Esophagus muscularis mucosa (tissue), 4 donors: ENCODE measurements at regions not wholly inside any gene's neighbourhood (a gene's known extent, or its start where the extent isn't known, plus 50 kb on each side); places are given as distances from the start of the nearest gene placed in this dataset.

Source experiments
- DNase-seq: peaks from one replicate; pipeline ENCODE4 v3.0.0-alpha.2; 2017; ENCODE audit errors: extremely low spot score
- H3K27ac ChIP-seq, 4 donors: fragments of 200-600 bp; sonication (generic); replicated peaks in 1 of 4; 1 replicate in 3 of 4; 2 replicates in 1 of 4; pipeline ENCODE4 v1.5.1; 2016 to 2019; ENCODE audit warnings: mild to moderate bottlenecking in 1 of 4
- H3K27me3 ChIP-seq, 4 donors: fragments of 200-600 bp; sonication (generic); one replicate each; pipeline versions ENCODE4 v1.5.1 to v1.6.0; 2016 to 2019
- H3K36me3 ChIP-seq, 4 donors: fragments of 200-600 bp; sonication (generic); one replicate each; pipeline ENCODE4 v1.5.1; 2016 to 2019
- H3K4me1 ChIP-seq, 4 donors: fragments of 200-600 bp; sonication (generic); one replicate each; pipeline ENCODE4 v1.5.1; 2016 to 2019
- H3K4me3 ChIP-seq, 4 donors: fragments of 200-600 bp; sonication (generic); 1 replicate in 2 of 4; 2 replicates in 2 of 4; pipeline ENCODE4 v1.5.1; 2016 to 2019; ENCODE audit warnings: mild to moderate bottlenecking in 4 of 4, moderate library complexity in 1 of 4
- H3K9me3 ChIP-seq, 4 donors: fragments of 200-600 bp; sonication (generic); 1 replicate in 3 of 4; 2 replicates in 1 of 4; pipeline ENCODE4 v1.5.1; 2016 to 2019
- EP300 ChIP-seq: sonication (generic); formaldehyde crosslinking; IDR thresholded peaks from one replicate; pipeline ENCODE4 v1.6.1; 2017; ENCODE audit warnings: antibody characterized with exemption
- POLR2A ChIP-seq: fragments of 450-650 bp; IDR thresholded peaks from one replicate; pipeline ENCODE4 v1.6.1; 2017; ENCODE audit warnings: antibody characterized with exemption, moderate library complexity, mild to moderate bottlenecking, low read depth
- POLR2AphosphoS5 ChIP-seq, 2 donors: sonication (generic); formaldehyde crosslinking; IDR thresholded peaks; one replicate each; pipeline ENCODE4 v1.6.1; 2017; ENCODE audit warnings: antibody characterized with exemption in 2 of 2
- WGBS: methylation state at CpG from one replicate; pipeline ENCODE4 v1.1.5; 2018; 5-methylcytosine and 5-hydroxymethylcytosine counted together
- intact Hi-C: fragments of 100-400 bp; cut with DNase I; formaldehyde crosslinking; loops from one replicate; pipeline ENCODE4 v1.15.1; 2023
- TF ChIP-seq, protein P1 (sequence below), 3 experiments: fragments of 200-600 bp in 2 of 3; fragments of 450-650 bp in 1 of 3; sonication (generic) in 2 of 3; IDR thresholded peaks; one replicate each; pipeline ENCODE4 v1.5.1; 2017 to 2019; ENCODE audit warnings: antibody characterized with exemption in 3 of 3, mild to moderate bottlenecking in 2 of 3, moderate library complexity in 1 of 3

DNA sequence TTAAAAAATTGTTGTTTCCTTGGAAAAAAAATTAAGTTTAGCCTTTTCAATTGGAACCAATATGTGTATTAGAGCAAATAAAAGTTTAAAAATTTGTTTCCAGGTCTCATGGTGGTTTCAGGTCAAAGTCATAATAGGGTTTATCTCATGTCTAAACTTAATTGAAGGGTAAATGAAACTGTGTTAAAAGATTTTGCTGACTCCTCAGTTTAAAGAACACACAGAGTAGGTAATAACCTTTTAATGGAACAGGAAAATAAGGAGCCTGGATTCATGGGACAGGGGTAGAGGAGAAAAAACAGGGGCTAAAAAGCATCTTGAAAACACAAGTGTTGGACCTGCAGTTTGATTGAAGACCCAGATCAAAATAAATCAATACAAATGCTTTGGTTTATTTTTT lies 190.6 kb downstream of the MFSD1 start:
- no peaks in the 10 kb centered on the region for H3K27me3 ChIP-seq
- no peak for DNase-seq
- intact Hi-C loops = no loop called here
- H3K36me3 ChIP-seq = no peaks in the 10 kb centered on the region
- no peak overlapping the region for H3K27ac ChIP-seq
- no peak overlapping the region for H3K4me3 ChIP-seq
- no peaks in the 10 kb centered on the region for H3K9me3 ChIP-seq
- H3K4me1 ChIP-seq = no peaks in the 10 kb centered on the region
- no peak for TF ChIP-seq POLR2A
- TF ChIP-seq POLR2AphosphoS5 (IDR thresholded peaks at IDR 0.05) = no peak
- TF ChIP-seq, protein P1, sequence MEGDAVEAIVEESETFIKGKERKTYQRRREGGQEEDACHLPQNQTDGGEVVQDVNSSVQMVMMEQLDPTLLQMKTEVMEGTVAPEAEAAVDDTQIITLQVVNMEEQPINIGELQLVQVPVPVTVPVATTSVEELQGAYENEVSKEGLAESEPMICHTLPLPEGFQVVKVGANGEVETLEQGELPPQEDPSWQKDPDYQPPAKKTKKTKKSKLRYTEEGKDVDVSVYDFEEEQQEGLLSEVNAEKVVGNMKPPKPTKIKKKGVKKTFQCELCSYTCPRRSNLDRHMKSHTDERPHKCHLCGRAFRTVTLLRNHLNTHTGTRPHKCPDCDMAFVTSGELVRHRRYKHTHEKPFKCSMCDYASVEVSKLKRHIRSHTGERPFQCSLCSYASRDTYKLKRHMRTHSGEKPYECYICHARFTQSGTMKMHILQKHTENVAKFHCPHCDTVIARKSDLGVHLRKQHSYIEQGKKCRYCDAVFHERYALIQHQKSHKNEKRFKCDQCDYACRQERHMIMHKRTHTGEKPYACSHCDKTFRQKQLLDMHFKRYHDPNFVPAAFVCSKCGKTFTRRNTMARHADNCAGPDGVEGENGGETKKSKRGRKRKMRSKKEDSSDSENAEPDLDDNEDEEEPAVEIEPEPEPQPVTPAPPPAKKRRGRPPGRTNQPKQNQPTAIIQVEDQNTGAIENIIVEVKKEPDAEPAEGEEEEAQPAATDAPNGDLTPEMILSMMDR (IDR thresholded peaks at IDR 0.05) = no peak
- no peak for TF ChIP-seq EP300

DNA sequence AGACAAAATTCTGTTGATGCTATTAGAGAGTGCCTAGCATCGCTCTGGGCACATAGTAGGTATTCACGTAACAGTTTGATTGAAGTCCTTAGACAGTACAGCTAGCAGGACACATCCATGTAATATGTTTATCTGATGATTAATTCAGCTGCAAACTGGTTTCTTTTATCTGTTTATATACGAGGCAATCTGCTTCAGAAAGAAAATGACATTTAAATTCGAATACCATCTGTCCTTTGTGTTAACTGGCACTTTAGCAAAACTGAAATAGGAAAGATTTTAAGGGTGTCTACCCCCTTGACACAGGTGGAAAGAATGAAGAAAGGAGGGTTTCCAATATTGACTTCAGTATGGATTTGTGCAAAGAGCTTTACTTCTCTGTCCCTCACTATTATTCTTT lies 192.5 kb downstream of the MFSD1 start:
- H3K27me3 ChIP-seq = no peaks in the 10 kb centered on the region
- H3K27ac ChIP-seq = no peak overlapping the region
- intact Hi-C loops = no loop called here
- H3K9me3 ChIP-seq = no peaks in the 10 kb centered on the region
- WGBS = 85% methylated on average over 4 of the region's 4 CpGs
- TF ChIP-seq, protein P1 (IDR thresholded peaks at IDR 0.05) = no peak
- TF ChIP-seq EP300 (no peak), POLR2A (no peak), POLR2AphosphoS5 (IDR thresholded peaks at IDR 0.05) (no peak)
- H3K4me3 ChIP-seq = no peak overlapping the region
- no peaks in the 10 kb centered on the region for H3K36me3 ChIP-seq
- DNase-seq = no peak
- H3K4me1 ChIP-seq = no peaks in the 10 kb centered on the region

DNA sequence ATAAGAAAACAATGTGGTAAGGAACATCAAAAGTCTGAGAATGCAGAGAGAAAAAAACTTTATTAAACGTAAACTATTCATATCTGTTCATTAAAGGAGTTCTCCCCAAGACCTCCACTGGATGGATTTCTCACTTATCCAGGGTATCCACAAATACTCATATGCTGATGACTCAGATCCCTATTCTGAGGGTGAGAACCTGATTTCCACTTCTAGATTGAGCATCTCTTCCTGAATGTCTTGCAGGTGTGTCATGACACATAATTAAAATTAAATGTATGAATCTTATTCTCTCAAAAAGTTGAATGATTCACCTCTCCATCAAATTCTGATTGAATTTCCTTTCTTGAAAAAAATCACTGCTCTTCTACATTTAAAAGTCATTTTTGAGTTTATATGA lies 199.9 kb downstream of the MFSD1 start:
- Histone ChIP-seq H3K4me1 (no peaks in the 10 kb centered on the region), H3K36me3 (no peaks in the 10 kb centered on the region), H3K27ac (no peak overlapping the region), H3K4me3 (no peak overlapping the region), H3K27me3 (no peaks in the 10 kb centered on the region), H3K9me3 (no peaks in the 10 kb centered on the region)
- TF ChIP-seq POLR2AphosphoS5 (IDR thresholded peaks at IDR 0.05) = no peak
- TF ChIP-seq EP300 = no peak
- TF ChIP-seq, protein P1 (IDR thresholded peaks at IDR 0.05) = no peak
- no peak for TF ChIP-seq POLR2A
- DNase-seq = no peak
- WGBS = 78% methylated on average over 1 of the region's 1 CpG
- intact Hi-C loops = no loop called here

DNA sequence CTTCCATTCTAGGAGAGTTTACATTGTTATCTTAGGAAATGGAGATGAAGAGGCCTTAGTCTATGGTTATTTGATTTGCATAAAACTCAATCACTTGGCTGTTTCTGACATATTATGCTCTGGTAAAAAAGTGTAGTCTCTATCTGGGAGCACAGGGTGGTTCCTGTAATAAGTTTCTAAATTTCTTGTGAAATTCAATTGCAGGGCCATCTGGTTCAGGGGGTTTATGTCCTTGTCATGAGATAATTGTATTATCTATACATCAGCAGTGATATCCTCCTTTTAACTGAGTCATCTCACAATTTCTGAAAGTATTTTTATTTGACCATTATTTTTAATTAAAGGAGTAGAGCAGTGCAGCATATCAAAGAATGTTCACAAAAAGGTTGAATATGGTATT lies 203.3 kb downstream of the MFSD1 start:
- no peak for TF ChIP-seq EP300
- TF ChIP-seq POLR2A = no peak
- TF ChIP-seq, protein P1 (IDR thresholded peaks at IDR 0.05) = no peak
- no peak for TF ChIP-seq POLR2AphosphoS5 (IDR thresholded peaks at IDR 0.05)
- Histone ChIP-seq H3K4me1 (peaks cover 0 to 6% (median 0%) of the 10 kb centered on the region in 4 donors), H3K9me3 (no peaks in the 10 kb centered on the region), H3K4me3 (no peak overlapping the region), H3K36me3 (no peaks in the 10 kb centered on the region), H3K27me3 (no peaks in the 10 kb centered on the region), H3K27ac (no peak overlapping the region)
- intact Hi-C loops = no loop called here
- no peak for DNase-seq

DNA sequence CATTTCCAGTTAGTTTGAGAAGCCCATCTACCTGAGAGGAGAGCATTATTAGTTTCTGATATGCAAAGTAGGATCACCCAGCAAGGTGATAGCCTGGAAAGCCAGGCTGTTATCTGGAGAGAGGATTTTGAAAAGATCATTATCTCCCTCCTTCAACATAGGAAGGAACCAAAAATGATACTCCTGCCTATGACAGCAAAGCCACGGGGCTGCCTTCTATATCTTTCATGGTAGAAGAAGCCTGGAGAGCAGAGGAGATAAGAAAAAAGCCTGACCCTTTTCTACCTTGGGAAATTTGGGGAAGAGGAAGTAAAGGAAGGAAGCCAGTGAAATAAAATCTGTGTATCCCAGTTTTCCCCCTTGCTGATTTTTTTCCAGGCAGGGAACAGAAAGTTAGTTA lies 205.5 kb downstream of the MFSD1 start:
- H3K27ac ChIP-seq = no peak overlapping the region
- H3K4me3 ChIP-seq = no peak overlapping the region
- WGBS = 64% methylated on average over 1 of the region's 1 CpG
- no peaks in the 10 kb centered on the region for H3K27me3 ChIP-seq
- H3K36me3 ChIP-seq = no peaks in the 10 kb centered on the region
- TF ChIP-seq, protein P1 (IDR thresholded peaks at IDR 0.05) = no peak
- TF ChIP-seq EP300 = no peak
- TF ChIP-seq POLR2A = no peak
- TF ChIP-seq POLR2AphosphoS5 (IDR thresholded peaks at IDR 0.05) = no peak
- intact Hi-C loops = no loop called here
- peaks cover 0 to 6% (median 0%) of the 10 kb centered on the region in 4 donors for H3K4me1 ChIP-seq
- DNase-seq = no peak
- H3K9me3 ChIP-seq = no peaks in the 10 kb centered on the region
